H1 (cell line): ENCODE measurements at regions not wholly inside any gene's neighbourhood (a gene's known extent, or its start where the extent isn't known, plus 50 kb on each side); places are given as distances from the start of the nearest gene placed in this dataset.

Experiments
- CTCF ChIA-PET: fragments of 300-600 bp; sonication (Branson Sonifier 250); formaldehyde crosslinking; loops from one replicate; lab custom pipeline; 2021; ENCODE audit not compliant: partially characterized antibody; lab: Charles Lee
- POLR2A ChIA-PET: fragments of 300-600 bp; sonication (Branson Sonifier 250); formaldehyde crosslinking; loops from one replicate; lab custom pipeline; 2021; ENCODE audit warnings: inconsistent platforms; ENCODE audit not compliant: partially characterized antibody; lab: Charles Lee
- DNase-seq, 2 experiments: peaks; one replicate each; pipeline versions ENCODE4 v3.0.0 to v3.0.0-alpha.2; 2010 to 2022; ENCODE audit warnings: low spot score in 2 of 2, low read depth in 1 of 2, mixed read lengths in 1 of 2
- FAIRE-seq: peaks from 2 replicates; lab custom pipeline; 2011; peaks lifted over from hg19 to GRCh38; lab: Jason Lieb, UNC
- H2AFZ ChIP-seq: 2 replicates; pipeline ENCODE4 v1.8.1; 2012; ENCODE audit warnings: low read length, inconsistent platforms
- H2AK5ac ChIP-seq: 2 replicates; pipeline ENCODE4 v1.6.1; 2013; ENCODE audit warnings: low read depth, low read length
- H2BK120ac ChIP-seq: replicated peaks from 2 replicates; pipeline ENCODE3; 2013; ENCODE audit warnings: low read depth, low read length, inconsistent platforms
- H2BK12ac ChIP-seq: 2 replicates; pipeline ENCODE4 v1.6.1; 2013; ENCODE audit warnings: low read depth, low read length
- H2BK15ac ChIP-seq: 2 replicates; pipeline ENCODE4 v1.6.1; 2013; ENCODE audit warnings: low read length
- H2BK20ac ChIP-seq: 2 replicates; pipeline ENCODE4 v1.6.1; 2013; ENCODE audit warnings: low read length
- H2BK5ac ChIP-seq: 2 replicates; pipeline ENCODE4 v1.6.1; 2013; ENCODE audit warnings: low read depth, low read length
- H3K14ac ChIP-seq: 2 replicates; pipeline ENCODE4 v1.6.1; 2013; ENCODE audit warnings: inconsistent platforms; ENCODE audit not compliant: insufficient read length
- H3K18ac ChIP-seq: 2 replicates; pipeline ENCODE4 v1.6.1; 2013; ENCODE audit warnings: low read length; ENCODE audit errors: extremely low read depth
- H3K23ac ChIP-seq: 2 replicates; pipeline ENCODE4 v1.6.1; 2013; ENCODE audit warnings: inconsistent platforms; ENCODE audit not compliant: insufficient read length
- H3K23me2 ChIP-seq: 2 replicates; pipeline ENCODE4 v1.6.1; 2013; ENCODE audit warnings: low read depth, low read length
- H3K27ac ChIP-seq: 2 replicates; pipeline ENCODE4 v1.6.1; 2011; ENCODE audit warnings: low read depth, low read length, inconsistent platforms
- H3K27me3 ChIP-seq, 4 experiments: replicated peaks in 1 of 4; 1 replicate in 1 of 4; 2 replicates in 3 of 4; pipeline versions ENCODE4 v1.6.1 to v1.8.1; 2011 to 2013; ENCODE audit warnings: low read length in 3 of 4, mild to moderate bottlenecking in 3 of 4, inconsistent platforms in 2 of 4, mixed read lengths in 2 of 4, moderate library complexity in 1 of 4; ENCODE audit not compliant: control insufficient read depth in 3 of 4, insufficient read depth in 3 of 4; ENCODE audit errors: extremely low read depth in 1 of 4
- H3K36me3 ChIP-seq, 4 experiments: 2 replicates each; pipeline versions ENCODE4 v1.6.1 to v1.8.1; 2011 to 2013; ENCODE audit warnings: mild to moderate bottlenecking in 4 of 4, low read length in 3 of 4, moderate library complexity in 2 of 4, control low read depth in 1 of 4, inconsistent platforms in 1 of 4; ENCODE audit not compliant: insufficient read depth in 4 of 4, control insufficient read depth in 2 of 4
- H3K4ac ChIP-seq: replicated peaks from 2 replicates; pipeline ENCODE3; 2013; ENCODE audit warnings: low read length, low read depth, mixed read lengths, inconsistent platforms; ENCODE audit not compliant: insufficient read length
- H3K4me1 ChIP-seq, 4 experiments: replicated peaks in 1 of 4; 1 replicate in 1 of 4; 2 replicates in 3 of 4; pipeline versions ENCODE4 v1.6.1 to v1.8.1; 2011 to 2013; ENCODE audit warnings: low read length in 3 of 4, inconsistent platforms in 2 of 4, mixed read lengths in 1 of 4; ENCODE audit not compliant: insufficient read depth in 4 of 4, control insufficient read depth in 3 of 4
- H3K4me2 ChIP-seq, 2 experiments: 2 replicates each; pipeline versions ENCODE4 v1.6.1 to v1.8.1; 2011 to 2013; ENCODE audit warnings: low read depth in 2 of 2, low read length in 2 of 2, control low read depth in 1 of 2, inconsistent platforms in 1 of 2, mild to moderate bottlenecking in 1 of 2; ENCODE audit not compliant: insufficient read depth in 1 of 2
- H3K4me3 ChIP-seq, 4 experiments: fragments of 200-600, 300-600 bp in 1 of 4; sonication (generic), shearing (Covaris generic), sonication (Bioruptor Twin) in 1 of 4; 2 replicates each; pipeline versions ENCODE4 v1.5.1 to v1.8.1; 2011 to 2016; ENCODE audit warnings: low read length in 4 of 4, low read depth in 3 of 4, control low read depth in 2 of 4, inconsistent platforms in 2 of 4, mild to moderate bottlenecking in 2 of 4, mixed read lengths in 1 of 4, moderate library complexity in 1 of 4; ENCODE audit not compliant: insufficient read depth in 2 of 4; ENCODE audit errors: extremely low read depth in 1 of 4
- H3K56ac ChIP-seq: replicated peaks from 2 replicates; pipeline ENCODE3; 2013; ENCODE audit warnings: low read depth, mild to moderate bottlenecking, mixed read lengths, low read length, inconsistent platforms; ENCODE audit not compliant: insufficient read length
- H3K79me1 ChIP-seq: 2 replicates; pipeline ENCODE4 v1.6.1; 2013; ENCODE audit warnings: low read depth, low read length, control low read depth
- H3K79me2 ChIP-seq, 2 experiments: 2 replicates each; pipeline versions ENCODE4 v1.6.1 to v1.8.1; 2012 to 2013; ENCODE audit warnings: low read length in 2 of 2, mild to moderate bottlenecking in 2 of 2, inconsistent platforms in 1 of 2; ENCODE audit not compliant: insufficient read depth in 2 of 2, control insufficient read depth in 1 of 2
- H3K9ac ChIP-seq, 4 experiments: replicated peaks in 1 of 4; 1 replicate in 1 of 4; 2 replicates in 3 of 4; pipeline versions ENCODE4 v1.6.1 to v1.8.1; 2011 to 2013; ENCODE audit warnings: low read depth in 3 of 4, low read length in 3 of 4, control low read depth in 2 of 4, mild to moderate bottlenecking in 2 of 4, moderate library complexity in 2 of 4, inconsistent platforms in 1 of 4; ENCODE audit errors: extremely low read depth in 1 of 4
- H3K9me3 ChIP-seq, 2 experiments: 2 replicates each; pipeline versions ENCODE4 v1.6.1 to v1.8.1; 2012 to 2013; ENCODE audit warnings: mild to moderate bottlenecking in 2 of 2, moderate library complexity in 2 of 2, control low read depth in 1 of 2, inconsistent platforms in 1 of 2, low read depth in 1 of 2, low read length in 1 of 2, mixed read lengths in 1 of 2; ENCODE audit not compliant: insufficient read depth in 2 of 2
- H4K20me1 ChIP-seq, 2 experiments: replicated peaks in 1 of 2; 2 replicates each; pipeline versions ENCODE3 to v1.8.1; 2011 to 2013; ENCODE audit warnings: inconsistent platforms in 2 of 2, low read length in 2 of 2, mild to moderate bottlenecking in 1 of 2; ENCODE audit not compliant: insufficient read depth in 2 of 2, control insufficient read depth in 1 of 2
- H4K5ac ChIP-seq: 2 replicates; pipeline ENCODE4 v1.6.1; 2013; ENCODE audit warnings: low read length, low read depth, mixed read lengths, inconsistent platforms; ENCODE audit not compliant: insufficient read length
- H4K8ac ChIP-seq: 2 replicates; pipeline ENCODE4 v1.8.0; 2013; ENCODE audit warnings: mild to moderate bottlenecking, moderate library complexity, low read length, inconsistent platforms; ENCODE audit not compliant: insufficient read depth; ENCODE audit errors: extremely low read depth
- H4K91ac ChIP-seq: replicated peaks from 2 replicates; pipeline ENCODE3; 2013; ENCODE audit warnings: low read length, mixed read lengths, inconsistent platforms; ENCODE audit not compliant: insufficient read length
- CHD2 ChIP-seq: IDR thresholded peaks from 2 replicates; pipeline ENCODE4 v1.6.1; 2012; ENCODE audit warnings: low read length, improper control_type of control experiment
- EGR1 ChIP-seq: IDR thresholded peaks from 2 replicates; pipeline ENCODE4 v1.6.1; 2011; ENCODE audit warnings: low read depth, low read length, borderline replicate concordance
- MAFK ChIP-seq: IDR thresholded peaks from 2 replicates; pipeline ENCODE4 v1.6.1; 2012; ENCODE audit warnings: low read depth, mild to moderate bottlenecking, improper control_type of control experiment, low read length
- PHF8 ChIP-seq: fragments of 200-600 bp; sonication (generic); conservative IDR thresholded peaks from 2 replicates; pipeline ENCODE4 v1.7.1; 2012; ENCODE audit warnings: low read depth, mild to moderate bottlenecking, inconsistent platforms, low read length, moderate library complexity
- RNF2 ChIP-seq: fragments of 200-900, 300-1000 bp; sonication (generic); IDR thresholded peaks from 2 replicates; pipeline ENCODE4 v1.7.1; 2016; ENCODE audit warnings: borderline replicate concordance, low read depth, mild to moderate bottlenecking, antibody characterized with exemption, low read length; ENCODE audit not compliant: poor library complexity, severe bottlenecking; ENCODE audit errors: missing control alignments
- SIN3A ChIP-seq, 2 experiments: IDR thresholded peaks in 1 of 2; conservative IDR thresholded peaks in 1 of 2; 2 replicates each; pipeline ENCODE4 v1.6.1; 2011 to 2012; ENCODE audit warnings: low read length in 2 of 2, improper control_type of control experiment in 1 of 2, low read depth in 1 of 2, mild to moderate bottlenecking in 1 of 2
- SP1 ChIP-seq: IDR thresholded peaks from 2 replicates; pipeline ENCODE4 v1.6.1; 2011; ENCODE audit warnings: low read depth, low read length
- WGBS, 2 experiments: shearing (Covaris generic) in 1 of 2; methylation state at CpG; one replicate each; pipeline versions ENCODE4 v1.1.6 to v1.1.7; 2013 to 2015; ENCODE audit warnings: low lambda C conversion rate in 2 of 2, mixed read lengths in 2 of 2, inconsistent platforms in 1 of 2, low coverage in 1 of 2, missing lambda C conversion rate in 1 of 2; ENCODE audit not compliant: insufficient replicate concordance in 2 of 2, insufficient coverage in 1 of 2, insufficient read length in 1 of 2; ENCODE audit errors: extremely low coverage in 1 of 2, missing lambda C conversion rate in 1 of 2; 5-methylcytosine and 5-hydroxymethylcytosine counted together
- TF ChIP-seq, protein P1 (sequence below): IDR thresholded peaks from 2 replicates; pipeline ENCODE4 v1.6.1; 2012; ENCODE audit warnings: low read length, inconsistent platforms

GRCh38 chr13:63337921-63338320 is 1922.3 kb upstream of the PCDH20 start:
- CTCF ChIA-PET: no interaction called here
- no peak overlapping the region for H3K23ac ChIP-seq
- no peaks in the 10 kb centered on the region for H3K79me2 ChIP-seq
- no peak overlapping the region for H2BK120ac ChIP-seq
- H3K23me2 ChIP-seq: no peaks in the 10 kb centered on the region
- no peak overlapping the region for H3K56ac ChIP-seq
- H2BK15ac ChIP-seq: no peak overlapping the region
- no peak overlapping the region for H3K9ac ChIP-seq
- DNase-seq: no peak
- no peaks in the 10 kb centered on the region for H4K20me1 ChIP-seq
- no peaks in the 10 kb centered on the region for H3K9me3 ChIP-seq
- H3K4ac ChIP-seq: no peak overlapping the region
- no peak overlapping the region for H2BK20ac ChIP-seq
- no peak overlapping the region for H3K4me2 ChIP-seq
- no peak overlapping the region for H3K27ac ChIP-seq
- TF ChIP-seq RNF2 (no peak), MAFK (no peak), SP1 (no peak), PHF8 (no peak), SIN3A (conservative IDR thresholded peaks at IDR 0.05 in 1 of 2, IDR thresholded peaks at IDR 0.05 in 1 of 2; ENCODE audit: low read depth in 1 of 2, low read length in 2 of 2) (no peak), EGR1 (no peak), CHD2 (no peak)
- TF ChIP-seq, protein P1, sequence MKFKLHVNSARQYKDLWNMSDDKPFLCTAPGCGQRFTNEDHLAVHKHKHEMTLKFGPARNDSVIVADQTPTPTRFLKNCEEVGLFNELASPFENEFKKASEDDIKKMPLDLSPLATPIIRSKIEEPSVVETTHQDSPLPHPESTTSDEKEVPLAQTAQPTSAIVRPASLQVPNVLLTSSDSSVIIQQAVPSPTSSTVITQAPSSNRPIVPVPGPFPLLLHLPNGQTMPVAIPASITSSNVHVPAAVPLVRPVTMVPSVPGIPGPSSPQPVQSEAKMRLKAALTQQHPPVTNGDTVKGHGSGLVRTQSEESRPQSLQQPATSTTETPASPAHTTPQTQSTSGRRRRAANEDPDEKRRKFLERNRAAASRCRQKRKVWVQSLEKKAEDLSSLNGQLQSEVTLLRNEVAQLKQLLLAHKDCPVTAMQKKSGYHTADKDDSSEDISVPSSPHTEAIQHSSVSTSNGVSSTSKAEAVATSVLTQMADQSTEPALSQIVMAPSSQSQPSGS: no peak
- H3K4me1 ChIP-seq: no peaks in the 10 kb centered on the region
- 90% methylated on average over 5 of the region's 5 CpGs; no CpG with 5 or more reads in 1 of the 2 experiments for WGBS, 2 experiments
- no peak overlapping the region for H3K4me3 ChIP-seq
- no peak overlapping the region for H3K18ac ChIP-seq
- no peak for FAIRE-seq
- H3K36me3 ChIP-seq: no peaks in the 10 kb centered on the region
- H4K91ac ChIP-seq: no peak overlapping the region
- H4K8ac ChIP-seq: no peak overlapping the region
- no peak overlapping the region for H2AFZ ChIP-seq
- POLR2A ChIA-PET: no interaction called here
- H2BK5ac ChIP-seq: no peak overlapping the region
- H4K5ac ChIP-seq: no peak overlapping the region
- H3K14ac ChIP-seq: no peak overlapping the region
- no peaks in the 10 kb centered on the region for H3K79me1 ChIP-seq
- no peak overlapping the region for H2BK12ac ChIP-seq
- H3K27me3 ChIP-seq: no peaks in the 10 kb centered on the region
- no peak overlapping the region for H2AK5ac ChIP-seq
